Keratinocyte (primary cell): ENCODE measurements at regions not wholly inside any gene's neighbourhood (a gene's known extent, or its start where the extent isn't known, plus 50 kb on each side); places are given as distances from the start of the nearest gene placed in this dataset.

Source experiments
- DNase-seq: peaks from one replicate; pipeline ENCODE4 v3.0.0-alpha.2; 2011; ENCODE audit warnings: low read depth, missing footprints, low spot score
- FAIRE-seq: peaks from 2 replicates; lab custom pipeline; 2011; peaks lifted over from hg19 to GRCh38; lab: Jason Lieb, UNC
- H2AFZ ChIP-seq: 2 replicates; pipeline ENCODE4 v1.6.0; 2012; ENCODE audit warnings: low read length, control low read depth, inconsistent platforms; ENCODE audit not compliant: control insufficient read depth
- H3K27ac ChIP-seq: 2 replicates; pipeline ENCODE4 v1.5.1; 2011; ENCODE audit warnings: low read length; ENCODE audit not compliant: control insufficient read depth, insufficient read depth
- H3K27me3 ChIP-seq: 3 replicates; pipeline ENCODE4 v1.6.0; 2011; ENCODE audit warnings: low read length; ENCODE audit not compliant: control insufficient read depth, insufficient read depth; ENCODE audit errors: extremely low read depth
- H3K36me3 ChIP-seq, 2 experiments: 2 replicates in 1 of 2; 3 replicates in 1 of 2; pipeline ENCODE4 v1.5.1; 2011; ENCODE audit warnings: low read length in 2 of 2, mild to moderate bottlenecking in 1 of 2; ENCODE audit not compliant: control insufficient read depth in 2 of 2, insufficient read depth in 2 of 2; ENCODE audit errors: extremely low read depth in 1 of 2
- H3K4me1 ChIP-seq: 3 replicates; pipeline ENCODE4 v1.5.1; 2011; ENCODE audit warnings: low read length; ENCODE audit not compliant: control insufficient read depth, insufficient read depth; ENCODE audit errors: extremely low read depth
- H3K4me2 ChIP-seq: 3 replicates; pipeline ENCODE4 v1.6.0; 2011; ENCODE audit warnings: low read depth, low read length; ENCODE audit not compliant: control insufficient read depth, insufficient read depth; ENCODE audit errors: extremely low read depth
- H3K4me3 ChIP-seq, 3 experiments: fragments of 200-600 bp in 1 of 3; sonication (generic) in 1 of 3; 2 replicates in 2 of 3; 3 replicates in 1 of 3; pipeline ENCODE4 v1.5.1; 2011 to 2016; ENCODE audit warnings: low read length in 3 of 3, mild to moderate bottlenecking in 3 of 3, control low read depth in 2 of 3, inconsistent platforms in 1 of 3, low read depth in 1 of 3, mixed read lengths in 1 of 3, mixed run types in 1 of 3, moderate library complexity in 1 of 3; ENCODE audit not compliant: control insufficient read depth in 2 of 3, insufficient read depth in 2 of 3; ENCODE audit errors: extremely low read depth in 1 of 3
- H3K79me2 ChIP-seq: 2 replicates; pipeline ENCODE4 v1.6.0; 2012; ENCODE audit warnings: low read length; ENCODE audit not compliant: control insufficient read depth, insufficient read depth
- H3K9ac ChIP-seq: 3 replicates; pipeline ENCODE4 v1.6.0; 2011; ENCODE audit warnings: low read length; ENCODE audit not compliant: control insufficient read depth, insufficient read depth; ENCODE audit errors: extremely low read depth
- H3K9me1 ChIP-seq: 3 replicates; pipeline ENCODE4 v1.6.0; 2011; ENCODE audit warnings: low read length; ENCODE audit not compliant: control insufficient read depth, insufficient read depth; ENCODE audit errors: extremely low read depth
- H3K9me3 ChIP-seq: 2 replicates; pipeline ENCODE4 v1.5.1; 2012; ENCODE audit warnings: low read depth, low read length; ENCODE audit not compliant: control insufficient read depth
- H4K20me1 ChIP-seq: 3 replicates; pipeline ENCODE4 v1.6.0; 2011; ENCODE audit warnings: low read length; ENCODE audit not compliant: control insufficient read depth, insufficient read depth; ENCODE audit errors: extremely low read depth
- CTCF ChIP-seq, 3 experiments: IDR thresholded peaks in 1 of 3; conservative IDR thresholded peaks in 1 of 3; optimal IDR thresholded peaks in 1 of 3; 2 replicates in 2 of 3; 3 replicates in 1 of 3; pipeline versions ENCODE3 to v1.5.1; 2011; ENCODE audit warnings: low read length in 3 of 3, mild to moderate bottlenecking in 3 of 3, moderate library complexity in 2 of 3, control low read depth in 1 of 3, inconsistent platforms in 1 of 3; ENCODE audit not compliant: insufficient read depth in 2 of 3; ENCODE audit errors: extremely low read depth in 1 of 3
- EZH2 ChIP-seq: IDR thresholded peaks from one replicate; pipeline ENCODE4 v1.6.1; 2012; ENCODE audit warnings: inconsistent platforms, mild to moderate bottlenecking, low read length, moderate library complexity
- dilution Hi-C: fragments of 300-500 bp; cut with MboI; formaldehyde crosslinking; loops from one replicate; pipeline ENCODE4 v1.7.0; 2020; ENCODE audit warnings: low sequenced_read_pairs; ENCODE audit not compliant: extremely low pct_ligation_motif_present

GRCh38 chr6:95083506-95083905, 493.8 kb upstream of the MANEA start:
- Histone ChIP-seq H3K4me2 (no peak overlapping the region), H4K20me1 (no peaks in the 10 kb centered on the region), H3K9me1 (no peaks in the 10 kb centered on the region), H2AFZ (no peak overlapping the region), H3K4me3 (no peak overlapping the region), H3K27me3 (no peaks in the 10 kb centered on the region), H3K9me3 (no peaks in the 10 kb centered on the region), H3K9ac (no peak overlapping the region), H3K79me2 (no peaks in the 10 kb centered on the region), H3K36me3 (no peaks in the 10 kb centered on the region), H3K27ac (no peak overlapping the region), H3K4me1 (peaks cover 11% of the 10 kb centered on the region)
- DNase-seq (no peak), FAIRE-seq (no peak)
- TF ChIP-seq EZH2 (no peak), CTCF (optimal IDR thresholded peaks at IDR 0.05 in 1 of 3, IDR thresholded peaks at IDR 0.05 in 1 of 3, conservative IDR thresholded peaks at IDR 0.05 in 1 of 3; ENCODE audit: extremely low read depth in 1 of 3, insufficient read depth in 2 of 3, low read length in 3 of 3) (no peak)
- dilution Hi-C loops = no loop called here

GRCh38 chr6:95084867-95085266, 492.5 kb upstream of the MANEA start:
- DNase-seq (no peak), FAIRE-seq (no peak)
- H3K4me2 ChIP-seq = no peak overlapping the region
- dilution Hi-C loops = no loop called here
- peaks cover 11% of the 10 kb centered on the region for H3K4me1 ChIP-seq
- no peaks in the 10 kb centered on the region for H4K20me1 ChIP-seq
- no peaks in the 10 kb centered on the region for H3K9me1 ChIP-seq
- no peak overlapping the region for H3K9ac ChIP-seq
- H2AFZ ChIP-seq = no peak overlapping the region
- no peaks in the 10 kb centered on the region for H3K79me2 ChIP-seq
- TF ChIP-seq CTCF (optimal IDR thresholded peaks at IDR 0.05 in 1 of 3, IDR thresholded peaks at IDR 0.05 in 1 of 3, conservative IDR thresholded peaks at IDR 0.05 in 1 of 3; ENCODE audit: extremely low read depth in 1 of 3, insufficient read depth in 2 of 3, low read length in 3 of 3) = no peak
- no peak for TF ChIP-seq EZH2
- no peak overlapping the region for H3K27ac ChIP-seq
- no peaks in the 10 kb centered on the region for H3K9me3 ChIP-seq
- H3K4me3 ChIP-seq = no peak overlapping the region
- no peaks in the 10 kb centered on the region for H3K27me3 ChIP-seq
- H3K36me3 ChIP-seq = no peaks in the 10 kb centered on the region
